AG20443 (cell line): ENCODE measurements at regions not wholly inside any gene's neighbourhood (a gene's known extent, or its start where the extent isn't known, plus 50 kb on each side); places are given as distances from the start of the nearest gene placed in this dataset.

Source experiments
- DNase-seq: peaks from one replicate; pipeline ENCODE4 v3.0.0; 2012; ENCODE audit warnings: low spot score, mixed read lengths

DNA sequence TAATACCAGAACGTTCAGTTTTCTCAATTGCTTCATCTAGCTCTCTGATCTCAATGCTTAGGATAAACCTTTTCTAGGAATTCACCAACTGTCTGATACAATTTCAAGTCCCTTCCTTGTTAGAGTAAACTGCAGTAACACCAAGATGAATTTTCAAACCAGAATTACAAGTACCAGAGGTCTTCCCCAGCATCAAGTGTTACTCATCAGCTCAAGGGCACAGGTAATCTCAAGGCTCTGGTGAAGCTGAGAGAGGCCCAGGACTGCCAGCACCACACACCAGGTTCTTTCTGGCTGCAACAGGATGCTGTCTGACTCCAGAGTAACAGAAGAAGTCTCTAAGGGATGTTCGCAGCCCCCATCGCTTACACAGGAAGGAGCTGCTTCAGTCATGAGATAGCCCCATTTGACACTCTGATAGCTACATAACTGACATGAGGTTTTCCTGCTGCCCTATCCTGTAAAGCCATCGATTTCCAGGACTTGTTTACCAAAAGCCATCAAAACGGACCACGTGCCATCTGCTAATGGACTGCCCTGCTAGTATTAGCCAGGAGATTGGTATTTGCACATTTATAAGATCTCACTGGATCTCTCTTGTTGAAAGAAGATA is 549.4 kb downstream of the UTRN start:
- no peak for DNase-seq

DNA sequence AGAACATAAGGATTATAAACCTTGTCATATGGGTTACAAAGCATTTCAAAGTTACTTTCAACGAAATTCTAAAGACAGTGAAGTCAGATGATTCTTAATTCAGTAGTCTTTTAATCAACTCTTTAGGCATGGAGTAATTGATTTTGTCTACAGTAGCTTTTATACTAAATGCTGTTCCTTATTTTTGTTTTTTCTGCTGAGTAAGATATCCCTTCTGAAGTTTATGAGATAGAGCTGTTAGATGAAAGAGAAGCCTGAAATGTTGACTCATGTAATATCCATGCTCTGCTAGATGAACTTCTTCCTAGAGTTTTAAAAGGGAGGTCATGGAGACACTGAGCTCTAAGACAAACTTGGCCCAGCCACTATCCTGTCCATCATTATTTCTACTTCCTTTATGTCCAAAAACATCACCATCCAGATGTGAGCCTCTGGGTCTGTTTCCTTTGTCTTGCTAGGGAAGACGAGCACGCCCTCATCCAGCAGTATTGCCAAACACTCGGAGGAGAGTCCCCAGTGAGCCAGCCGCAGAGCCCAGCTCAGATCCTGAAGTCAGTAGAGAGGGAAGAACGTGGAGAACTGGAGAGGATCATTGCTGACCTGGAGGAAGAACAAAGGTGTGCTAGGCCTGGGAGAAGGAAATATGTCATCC is 550.3 kb downstream of the UTRN start:
- DNase-seq = no peak

DNA sequence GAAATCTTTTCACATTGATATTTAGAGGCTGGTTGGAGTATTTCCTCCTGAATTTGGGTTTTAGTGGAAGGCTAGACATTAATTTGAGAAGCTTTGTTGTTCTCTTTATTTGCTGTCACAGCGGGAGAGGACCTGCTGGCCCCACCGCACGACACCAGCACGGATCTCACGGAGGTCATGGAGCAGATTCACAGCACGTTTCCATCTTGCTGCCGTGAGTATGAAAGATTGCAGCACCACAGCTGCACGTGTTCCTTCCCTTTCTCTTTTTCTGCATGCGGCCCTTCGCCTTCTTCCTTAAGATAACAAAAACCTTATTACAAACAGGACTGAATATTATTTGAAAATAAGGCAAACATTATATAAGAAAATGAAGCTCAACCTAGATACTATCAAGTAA is 555.5 kb downstream of the UTRN start:
- no peak for DNase-seq

DNA sequence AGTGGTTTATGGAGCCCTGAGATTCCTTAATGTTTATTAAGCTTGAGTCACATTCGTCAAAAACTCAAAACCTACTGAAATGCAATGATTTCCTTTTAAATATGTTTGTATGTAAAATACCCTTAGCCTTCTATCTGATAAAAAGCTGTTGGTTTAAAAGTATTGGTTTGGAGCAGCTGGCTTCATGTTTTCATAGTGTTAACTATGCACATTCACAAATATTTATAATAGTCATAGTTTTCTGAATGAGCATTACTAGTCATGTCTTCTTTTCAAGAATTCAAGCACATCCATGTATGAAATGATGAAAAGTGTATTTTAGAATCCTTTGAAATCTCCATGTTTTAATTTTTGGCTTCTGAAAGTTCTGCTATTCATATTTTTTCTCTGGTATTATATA is 558.6 kb downstream of the UTRN start:
- DNase-seq = no peak

DNA sequence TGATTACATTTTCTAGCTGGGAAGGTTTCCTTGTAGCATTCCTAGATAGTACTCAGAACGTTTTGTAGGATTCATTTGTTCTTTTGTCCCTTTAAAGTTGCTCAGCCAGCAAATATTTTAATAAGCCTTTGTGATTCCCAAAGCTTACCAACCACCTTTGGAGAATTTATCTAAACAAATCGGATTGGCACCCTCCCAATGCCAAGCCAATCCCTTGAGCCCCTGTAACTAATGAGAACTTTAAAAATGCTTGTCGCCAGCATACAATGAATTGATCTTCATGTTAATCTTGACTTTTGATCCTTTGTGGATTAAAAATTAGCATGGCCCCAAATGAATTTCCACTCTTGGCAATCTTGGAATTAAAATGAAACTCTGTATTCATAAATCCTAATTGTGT is 559.5 kb downstream of the UTRN start:
- no peak for DNase-seq

DNA sequence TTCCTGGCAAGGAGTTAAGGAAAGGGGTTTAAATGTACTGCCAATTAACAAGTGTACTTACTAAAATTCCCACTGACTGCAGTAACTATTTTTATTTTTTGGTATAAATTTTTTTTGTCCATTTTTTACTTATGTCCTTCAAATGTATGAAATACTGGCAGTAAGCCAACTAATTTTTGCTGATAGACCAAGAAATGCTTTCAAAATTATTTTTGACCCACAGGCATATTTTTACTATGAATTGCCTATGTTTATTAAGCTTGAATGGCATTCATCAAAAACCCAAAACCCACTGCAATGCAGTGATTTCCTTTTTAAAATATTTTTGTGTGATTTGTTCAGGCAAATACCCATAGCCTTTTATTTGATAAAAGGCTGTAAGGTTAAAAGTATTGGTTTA is 560.1 kb downstream of the UTRN start:
- no peak for DNase-seq

DNA sequence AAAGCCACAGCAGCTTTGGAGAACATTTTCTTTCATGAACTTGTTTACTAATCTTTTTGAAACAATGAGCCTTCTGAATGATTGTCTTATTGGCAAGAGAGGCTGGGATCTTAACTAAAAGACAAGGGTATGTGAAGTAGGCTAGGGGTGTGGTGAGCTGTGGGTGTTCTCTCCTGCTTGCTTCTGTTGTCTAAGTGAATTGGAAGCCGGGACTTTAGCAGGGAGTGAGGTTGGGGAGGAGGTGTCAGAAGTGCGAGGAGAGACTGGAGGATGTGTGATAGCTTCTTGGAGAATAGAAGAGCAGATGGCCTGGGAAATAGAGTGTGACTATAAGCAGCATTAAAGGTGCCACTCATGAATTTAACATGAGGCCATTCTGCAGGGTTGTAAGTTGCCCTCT is 562.8 kb downstream of the UTRN start:
- DNase-seq = no peak

DNA sequence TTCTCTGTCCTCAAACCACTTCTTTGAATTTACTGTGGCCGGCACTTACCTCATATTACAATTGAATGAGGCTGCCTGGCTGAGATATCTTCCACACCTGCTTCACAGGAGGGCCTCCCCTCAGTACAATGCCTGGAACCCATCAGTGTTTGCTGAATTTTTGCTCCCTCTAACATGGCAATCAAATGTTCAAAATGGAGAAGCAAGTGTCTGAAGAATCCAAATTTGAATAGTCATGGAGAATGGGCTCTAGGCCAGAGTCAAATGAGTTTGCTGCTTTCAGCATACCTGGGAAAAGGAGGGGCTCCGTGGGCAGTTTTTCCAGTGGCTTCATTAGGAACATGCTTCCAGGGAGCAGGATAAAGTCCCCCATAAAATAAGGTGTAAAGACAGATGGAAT is 564.8 kb downstream of the UTRN start:
- no peak for DNase-seq

DNA sequence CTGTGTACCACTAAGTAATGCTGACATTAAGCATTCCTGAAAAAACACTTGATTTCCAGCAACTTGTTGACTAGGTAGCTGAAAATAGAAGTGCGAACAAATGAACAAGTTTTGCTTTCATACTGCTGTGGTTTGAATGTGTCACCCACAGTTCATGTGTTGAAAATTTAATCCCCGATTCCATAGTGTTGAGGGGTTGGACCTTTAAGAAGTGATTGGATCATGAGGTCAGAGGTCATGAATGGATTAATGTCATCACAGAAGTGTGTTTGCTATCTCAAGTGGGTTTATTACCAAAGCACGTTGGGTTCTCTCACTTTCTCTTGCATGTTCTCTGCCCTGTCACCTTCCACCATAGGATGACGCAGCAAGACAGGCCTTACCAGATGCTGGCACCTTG is 568.5 kb downstream of the UTRN start:
- DNase-seq = no peak

DNA sequence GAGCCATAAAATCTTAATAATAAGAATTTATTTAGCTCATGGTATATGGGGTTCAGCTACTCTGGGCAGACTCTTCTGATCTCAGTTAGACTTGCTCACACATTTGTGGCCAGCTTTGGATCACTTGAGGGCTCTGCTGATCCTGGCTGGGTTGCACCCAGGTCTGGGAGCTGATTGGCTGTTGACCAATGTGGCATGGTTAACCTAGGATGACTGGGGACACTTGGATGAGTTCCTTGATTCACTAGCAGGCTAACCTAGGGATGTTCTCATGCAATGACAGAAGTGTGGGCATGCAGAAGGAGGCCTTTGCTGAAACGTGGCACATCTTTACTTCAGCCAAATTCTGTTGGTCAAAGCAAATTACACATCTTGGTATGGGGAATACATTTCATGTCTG is 569.5 kb downstream of the UTRN start:
- no peak for DNase-seq

DNA sequence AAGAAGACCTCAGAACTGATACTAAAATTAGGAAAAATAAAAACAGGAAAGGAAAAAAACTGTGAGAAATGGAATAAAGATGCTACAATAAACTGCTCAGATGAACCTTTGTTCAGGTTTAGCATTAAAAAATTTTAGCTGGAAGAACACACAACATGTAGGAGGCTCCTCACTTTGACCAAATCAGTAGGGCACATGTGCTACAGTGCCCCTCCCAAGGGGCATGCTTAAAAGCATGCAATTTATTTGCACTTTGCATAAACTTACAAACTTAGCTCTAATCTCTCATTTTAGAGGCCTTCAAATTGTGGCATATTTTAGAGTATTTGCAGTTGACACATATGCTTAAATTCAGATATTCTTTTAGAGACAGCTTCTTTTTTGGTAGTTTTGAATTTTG is 570.2 kb downstream of the UTRN start:
- no peak for DNase-seq

DNA sequence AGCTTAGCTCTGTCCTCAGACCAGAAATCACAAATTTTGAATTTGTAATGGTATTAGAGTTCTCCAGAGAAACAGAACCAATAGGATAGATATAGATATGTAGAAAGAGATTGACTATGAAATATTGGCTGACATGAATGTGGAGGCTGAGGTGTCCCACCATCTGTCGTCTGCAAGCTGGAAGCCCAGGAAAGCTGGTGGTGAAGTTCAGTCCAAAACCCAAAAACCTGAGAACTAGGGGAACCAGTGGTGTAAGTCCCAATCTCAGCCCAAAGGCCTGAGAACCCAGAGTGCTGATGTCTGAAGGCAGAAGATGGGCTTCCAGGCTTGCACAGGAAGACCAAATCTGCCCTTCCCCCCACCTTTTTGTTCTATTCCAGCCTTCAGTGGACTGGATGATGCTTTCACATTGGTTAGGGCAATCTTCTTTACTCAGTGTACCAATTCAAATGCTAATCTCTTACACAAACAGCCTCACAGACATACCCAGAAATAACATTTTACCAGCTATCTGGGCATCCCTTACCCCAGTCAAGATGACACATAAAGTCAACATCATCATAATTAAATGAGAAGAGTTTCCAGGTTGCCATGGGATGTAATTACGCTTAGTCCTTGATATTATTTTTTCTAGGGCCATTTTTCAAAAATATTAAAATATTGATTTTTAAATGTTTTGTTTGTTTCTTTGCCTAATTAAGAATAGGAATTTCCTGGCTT is 570.8 kb downstream of the UTRN start:
- no peak for DNase-seq

DNA sequence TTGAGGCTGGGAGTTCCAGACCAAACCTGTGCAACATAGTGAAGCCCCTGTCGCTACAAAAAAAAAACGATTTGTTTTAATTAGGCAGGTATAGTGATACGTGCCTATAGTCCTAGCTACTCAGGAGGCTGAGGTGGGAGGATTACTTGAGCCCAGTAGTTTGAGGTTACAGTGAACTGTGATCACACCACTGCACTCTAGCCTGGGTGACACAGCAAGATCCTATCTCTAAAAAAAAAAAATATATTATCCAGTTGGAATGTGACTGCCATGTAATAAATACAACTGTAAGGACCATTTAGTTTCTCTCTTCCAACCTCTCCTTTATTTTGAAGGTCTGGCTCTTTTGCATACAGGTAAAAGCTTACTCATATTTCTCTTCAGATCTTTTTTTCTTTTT is 571.5 kb downstream of the UTRN start:
- no peak for DNase-seq

DNA sequence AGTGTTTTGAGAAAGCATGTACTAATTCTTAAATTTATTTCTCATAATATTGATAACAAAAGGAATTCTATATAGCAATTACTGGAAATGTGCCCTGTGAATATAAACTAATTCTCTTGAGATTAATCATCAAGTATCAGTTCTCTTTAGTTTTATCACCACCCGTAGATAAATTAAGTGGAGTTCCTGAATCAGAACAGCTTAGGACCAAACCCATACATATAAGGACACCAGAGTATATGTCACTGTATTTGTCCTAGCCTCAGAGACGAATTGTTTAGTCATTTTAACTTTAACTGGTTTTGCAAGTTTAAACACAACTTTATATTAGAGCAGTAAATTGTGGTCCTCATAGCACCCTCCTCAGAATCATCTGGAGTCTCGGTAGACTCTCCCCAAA is 572.0 kb downstream of the UTRN start:
- DNase-seq = no peak

DNA sequence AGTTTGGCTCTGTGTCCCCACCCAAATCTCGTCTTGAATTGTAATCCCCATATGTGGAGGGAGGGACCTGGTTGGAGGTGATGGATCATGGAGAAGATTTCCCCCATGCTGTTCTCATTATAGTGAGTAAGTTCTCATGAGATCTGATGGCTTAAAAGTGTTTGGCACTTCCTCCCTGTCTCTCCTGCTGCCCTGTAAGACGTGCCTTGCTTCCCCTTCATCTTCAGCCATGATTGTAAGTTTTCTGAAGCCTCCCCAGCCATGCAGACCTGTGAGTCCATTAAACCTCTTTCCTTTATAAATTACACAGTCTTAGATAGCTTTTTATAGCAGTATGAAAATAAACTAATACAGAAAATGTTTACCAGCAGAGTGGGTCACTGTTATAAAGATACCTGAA is 577.6 kb downstream of the UTRN start:
- DNase-seq = no peak

DNA sequence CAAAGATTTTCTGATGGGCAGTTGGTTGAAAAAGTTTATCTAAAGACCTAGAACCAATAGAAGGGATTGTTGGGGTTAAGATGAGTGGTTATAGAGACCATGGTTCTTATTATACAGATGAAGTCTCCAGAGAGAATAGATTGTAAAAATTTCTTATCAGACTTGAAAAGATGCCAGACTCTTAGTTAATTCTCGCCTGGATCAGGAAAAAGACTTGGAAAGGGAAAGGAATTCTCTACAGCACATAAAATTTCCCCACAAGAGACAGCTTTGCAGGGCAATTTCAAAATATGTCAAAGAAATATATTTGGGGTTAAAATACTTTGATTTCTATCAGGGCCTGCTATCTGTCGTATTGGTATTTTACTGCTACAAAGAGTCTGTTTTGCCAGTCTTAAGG is 582.6 kb downstream of the UTRN start:
- DNase-seq = no peak

DNA sequence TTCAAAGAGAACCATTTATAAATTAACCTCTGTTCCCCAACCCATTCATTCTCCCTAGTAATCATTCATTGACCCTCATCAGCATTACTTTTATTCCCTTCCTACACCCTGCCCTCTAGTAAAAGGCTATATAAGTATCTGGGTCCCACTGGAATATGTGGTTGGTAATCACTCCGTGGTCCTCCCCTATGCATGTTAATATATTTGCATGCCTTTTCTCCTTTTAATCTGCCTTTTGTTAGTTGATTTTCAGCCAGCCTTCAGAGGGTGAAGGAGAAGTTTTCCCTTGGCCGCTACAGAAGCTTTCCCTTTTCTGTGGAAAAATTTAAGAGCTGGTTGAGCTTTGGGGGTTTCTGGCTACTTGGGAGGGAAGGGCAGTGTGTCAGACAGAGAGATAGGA is 585.6 kb downstream of the UTRN start:
- no peak for DNase-seq

DNA sequence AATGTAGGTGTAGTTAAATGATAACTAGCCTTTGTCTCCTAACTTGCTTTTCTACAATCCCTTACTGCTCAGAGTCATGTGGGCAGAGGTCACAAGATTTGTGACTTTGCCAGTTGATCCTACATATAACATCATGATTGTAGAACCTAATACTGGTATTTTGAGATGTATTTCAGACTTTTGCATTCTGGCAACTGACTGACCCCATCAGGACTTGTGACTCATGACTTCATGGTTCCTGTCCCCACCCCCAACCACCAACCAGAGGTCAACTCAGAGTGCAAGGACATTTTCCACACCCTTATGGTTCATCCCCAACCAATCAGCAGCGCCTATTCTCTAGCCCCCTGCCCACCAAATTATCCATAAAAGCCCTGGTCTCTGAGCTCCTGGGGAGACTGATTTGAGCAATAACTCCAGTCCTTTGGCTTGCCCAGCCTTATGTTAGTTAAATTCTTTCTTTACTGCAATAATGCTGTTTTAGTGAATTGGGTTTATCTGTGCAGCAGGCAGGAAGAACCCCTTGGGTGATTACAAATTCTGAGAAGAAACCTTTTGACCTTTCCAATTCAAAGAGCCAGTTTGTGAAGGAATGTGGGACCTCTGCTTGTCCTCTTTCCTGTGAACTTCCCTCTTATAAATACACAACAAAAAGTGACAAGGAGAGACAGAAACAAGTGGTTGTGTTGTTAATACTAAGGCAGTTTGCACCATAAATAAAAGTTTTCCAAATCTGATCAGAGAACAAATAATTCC is 588.7 kb downstream of the UTRN start:
- DNase-seq = no peak

DNA sequence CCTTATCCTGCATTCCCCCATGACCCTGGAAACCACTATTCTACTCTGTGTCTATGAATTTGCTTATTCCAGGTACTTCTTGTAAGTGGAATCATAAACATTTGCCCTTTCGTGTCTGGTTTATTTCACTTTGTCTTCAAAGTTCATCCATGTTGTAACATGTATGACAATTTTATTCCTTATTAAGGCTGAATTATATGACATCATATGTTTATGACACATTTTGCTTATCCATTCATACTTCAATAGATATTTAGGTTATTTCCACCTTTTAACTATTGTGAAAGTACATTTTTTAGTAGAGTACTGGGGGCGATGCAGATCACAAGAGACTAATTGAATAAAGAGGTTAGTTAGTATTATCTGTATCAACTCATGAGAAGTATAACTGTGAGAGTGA is 591.6 kb downstream of the UTRN start:
- DNase-seq = no peak

DNA sequence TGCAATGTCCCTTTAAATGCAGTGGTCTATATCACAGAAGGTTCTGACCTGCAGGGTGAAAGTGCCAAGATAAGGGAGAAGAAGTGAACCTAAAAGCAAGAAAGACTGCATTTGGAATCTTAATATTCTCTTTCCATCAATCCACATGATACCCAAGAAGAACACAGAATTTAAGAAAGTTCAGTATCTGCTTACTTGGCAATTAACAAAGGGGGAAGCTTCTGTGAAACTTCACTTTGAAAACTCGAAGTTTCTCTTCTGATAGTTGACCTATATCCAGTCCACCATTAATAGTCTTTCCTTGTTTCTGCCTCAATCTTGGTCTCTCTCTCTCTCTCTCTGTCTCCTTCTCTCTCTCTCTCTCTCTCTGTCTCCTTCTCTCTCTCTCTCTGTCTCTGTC is 592.0 kb downstream of the UTRN start:
- DNase-seq = no peak

DNA sequence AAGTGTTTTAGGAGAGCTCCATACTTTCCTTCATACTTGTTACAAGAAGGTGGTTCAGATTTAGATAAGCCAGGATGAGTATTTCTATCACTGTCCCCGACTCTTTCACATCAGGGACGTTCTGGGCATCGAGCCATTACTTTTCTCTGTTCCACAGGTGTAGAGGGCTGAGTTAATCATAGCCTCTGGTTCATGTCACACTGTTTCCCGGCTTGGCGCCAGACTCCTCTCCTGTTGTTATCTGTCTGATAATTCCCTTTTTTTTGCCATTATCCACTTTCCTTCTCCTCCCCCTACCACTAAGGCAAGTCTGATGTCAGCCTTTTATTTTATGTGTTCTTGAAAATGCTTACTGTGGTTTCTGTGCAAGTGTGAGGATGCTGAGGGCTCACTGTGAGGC is 593.4 kb downstream of the UTRN start:
- no peak for DNase-seq

DNA sequence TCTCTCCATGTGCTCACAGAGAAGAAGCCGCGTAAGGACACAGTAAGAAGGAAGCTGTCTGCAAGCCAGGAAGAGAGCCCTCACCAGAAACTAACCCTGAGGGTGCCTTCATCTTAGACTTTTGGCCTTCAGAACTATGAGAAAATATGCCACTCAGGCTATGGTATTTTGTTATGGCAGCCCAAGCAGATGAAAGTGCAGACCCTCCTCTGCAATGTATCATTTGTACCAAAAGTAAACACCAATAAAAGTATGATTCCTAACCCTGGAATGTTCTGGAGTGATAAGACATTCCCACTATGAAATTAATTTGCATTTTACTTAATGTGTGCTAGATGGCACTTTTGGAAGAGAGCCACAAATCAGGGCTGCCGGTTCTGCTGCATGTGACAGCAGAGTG is 594.3 kb downstream of the UTRN start:
- no peak for DNase-seq

DNA sequence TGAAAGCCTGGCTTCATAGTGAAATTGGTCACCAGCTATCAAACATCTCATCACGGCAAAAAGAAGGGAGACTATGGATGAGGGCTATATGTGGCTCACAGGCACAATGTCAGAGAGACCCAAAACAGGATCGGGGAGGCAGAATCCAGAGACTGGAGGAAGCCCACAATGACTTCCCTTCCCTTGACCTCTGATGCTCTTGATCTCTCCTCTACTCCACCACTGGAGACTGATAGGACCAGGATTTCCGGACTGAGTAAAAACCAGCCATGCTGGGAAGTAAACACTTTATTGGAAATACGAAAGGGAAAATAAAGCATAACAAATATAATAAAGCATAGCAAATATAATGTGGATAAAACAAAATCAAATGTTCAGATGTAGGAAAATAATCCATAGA is 597.3 kb downstream of the UTRN start:
- DNase-seq = no peak
